Neuronal stem cell (in vitro differentiated cells): ENCODE measurements at regions not wholly inside any gene's neighbourhood (a gene's known extent, or its start where the extent isn't known, plus 50 kb on each side); places are given as distances from the start of the nearest gene placed in this dataset.

Source experiments
- DNase-seq: peaks from one replicate; pipeline ENCODE4 v3.0.0-alpha.2; 2013; ENCODE audit warnings: low spot score
- H2AFZ ChIP-seq: one replicate; pipeline ENCODE4 v1.6.1; 2013; ENCODE audit warnings: mild to moderate bottlenecking, low read length, inconsistent platforms
- H2AK5ac ChIP-seq: 2 replicates; pipeline ENCODE4 v1.6.1; 2013; ENCODE audit warnings: low read depth, mild to moderate bottlenecking, inconsistent platforms, low read length, moderate library complexity, mixed read lengths
- H2BK120ac ChIP-seq: 2 replicates; pipeline ENCODE4 v1.6.1; 2013; ENCODE audit warnings: low read depth, mild to moderate bottlenecking, inconsistent platforms, low read length, moderate library complexity, mixed read lengths
- H2BK12ac ChIP-seq: one replicate; pipeline ENCODE4 v1.6.1; 2013; ENCODE audit warnings: low read length, inconsistent platforms
- H2BK15ac ChIP-seq: 2 replicates; pipeline ENCODE4 v1.6.1; 2013; ENCODE audit warnings: mild to moderate bottlenecking, low read length, inconsistent platforms, mixed read lengths
- H2BK5ac ChIP-seq: one replicate; pipeline ENCODE4 v1.6.1; 2013; ENCODE audit warnings: inconsistent platforms, mild to moderate bottlenecking, low read length, moderate library complexity
- H3K14ac ChIP-seq: one replicate; pipeline ENCODE4 v1.6.1; 2013; ENCODE audit warnings: low read length, inconsistent platforms
- H3K18ac ChIP-seq: 2 replicates; pipeline ENCODE4 v1.6.1; 2013; ENCODE audit warnings: low read length, inconsistent platforms
- H3K23ac ChIP-seq: 2 replicates; pipeline ENCODE4 v1.6.1; 2013; ENCODE audit warnings: low read depth, mild to moderate bottlenecking, mixed read lengths, low read length, inconsistent platforms; ENCODE audit not compliant: poor library complexity
- H3K27ac ChIP-seq: replicated peaks from 3 replicates; pipeline ENCODE4 v1.5.1; 2013; ENCODE audit warnings: low read length, inconsistent platforms
- H3K27me3 ChIP-seq, 3 experiments: 2 replicates each; pipeline ENCODE4 v1.6.1; 2013; ENCODE audit warnings: low read length in 3 of 3, mild to moderate bottlenecking in 2 of 3, inconsistent platforms in 1 of 3, low read depth in 1 of 3, mixed read lengths in 1 of 3, moderate library complexity in 1 of 3; ENCODE audit not compliant: control insufficient read depth in 3 of 3, insufficient read depth in 3 of 3
- H3K36me3 ChIP-seq, 2 donors: replicated peaks in 1 of 2; 2 replicates each; pipeline ENCODE4 v1.6.1; 2013; ENCODE audit warnings: low read length in 2 of 2; ENCODE audit not compliant: control insufficient read depth in 2 of 2, insufficient read depth in 2 of 2
- H3K4ac ChIP-seq: 2 replicates; pipeline ENCODE4 v1.6.1; 2013; ENCODE audit warnings: inconsistent platforms, mild to moderate bottlenecking, low read length, moderate library complexity
- H3K4me1 ChIP-seq, 2 donors: 1 replicate in 1 of 2; 2 replicates in 1 of 2; pipeline ENCODE4 v1.6.1; 2013; ENCODE audit warnings: low read length in 2 of 2, low read depth in 1 of 2; ENCODE audit not compliant: control insufficient read depth in 2 of 2, insufficient read depth in 1 of 2
- H3K4me2 ChIP-seq: one replicate; pipeline ENCODE4 v1.6.1; 2013; ENCODE audit warnings: mild to moderate bottlenecking, low read length, inconsistent platforms; ENCODE audit not compliant: insufficient read depth, poor library complexity, severe bottlenecking
- H3K4me3 ChIP-seq, 2 donors: 2 replicates each; pipeline ENCODE4 v1.5.1; 2013; ENCODE audit warnings: low read length in 2 of 2, mild to moderate bottlenecking in 2 of 2, inconsistent platforms in 1 of 2, moderate library complexity in 1 of 2
- H3K79me1 ChIP-seq: one replicate; pipeline ENCODE4 v1.6.1; 2013; ENCODE audit warnings: low read depth, mild to moderate bottlenecking, inconsistent platforms, low read length, moderate library complexity
- H3K9ac ChIP-seq: one replicate; pipeline ENCODE4 v1.6.1; 2013; ENCODE audit warnings: mild to moderate bottlenecking, low read depth, low read length, inconsistent platforms; ENCODE audit not compliant: poor library complexity
- H3K9me3 ChIP-seq, 2 donors: replicated peaks in 1 of 2; 2 replicates each; pipeline versions ENCODE3 to v1.6.1; 2013; ENCODE audit warnings: low read length in 2 of 2, mild to moderate bottlenecking in 2 of 2, inconsistent platforms in 1 of 2, low read depth in 1 of 2, mixed read lengths in 1 of 2, moderate library complexity in 1 of 2; ENCODE audit not compliant: control insufficient read depth in 2 of 2, insufficient read depth in 1 of 2
- H4K8ac ChIP-seq: one replicate; pipeline ENCODE4 v1.6.1; 2013; ENCODE audit warnings: low read depth, mild to moderate bottlenecking, inconsistent platforms, low read length, moderate library complexity
- H4K91ac ChIP-seq: one replicate; pipeline ENCODE4 v1.6.1; 2013; ENCODE audit warnings: low read length, low read depth, mild to moderate bottlenecking, inconsistent platforms; ENCODE audit not compliant: poor library complexity
- WGBS, 2 donors: extraction: QIAGEN DNeasy Blood & Tissue Kit; methylation state at CpG; one replicate each; pipeline ENCODE4 v1.1.7; 2013; ENCODE audit warnings: missing lambda C conversion rate in 2 of 2, mixed read lengths in 1 of 2; ENCODE audit not compliant: insufficient read length in 2 of 2, insufficient replicate concordance in 1 of 2; ENCODE audit errors: extremely low coverage in 2 of 2; 5-methylcytosine and 5-hydroxymethylcytosine counted together

DNA sequence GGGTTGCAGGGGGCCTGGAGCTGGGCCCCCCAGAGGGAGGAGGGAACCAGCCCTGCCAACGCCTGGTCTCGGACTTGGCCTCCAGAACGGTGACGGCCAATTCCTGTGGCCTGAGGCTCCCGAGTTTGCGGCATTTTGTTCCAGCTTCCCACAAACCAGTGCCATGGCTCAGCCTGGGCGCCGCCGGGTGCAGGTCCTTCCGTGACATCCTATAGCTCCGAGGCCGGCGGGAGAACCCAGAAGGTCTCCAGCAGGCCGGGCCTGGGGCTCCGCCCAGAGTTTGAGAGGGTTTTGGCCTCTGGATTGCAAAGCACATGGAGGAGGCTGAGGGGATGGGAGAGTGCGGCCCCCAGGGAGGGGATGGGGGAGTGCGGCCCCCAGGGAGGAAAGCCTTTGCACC, 92.6 kb downstream of the UNCX start:
- peaks cover 0 to 42% (median 0%) of the 10 kb centered on the region in 3 experiments for H3K27me3 ChIP-seq
- no CpG with 5 or more reads among the region's 17 CpGs for WGBS, 2 donors

DNA sequence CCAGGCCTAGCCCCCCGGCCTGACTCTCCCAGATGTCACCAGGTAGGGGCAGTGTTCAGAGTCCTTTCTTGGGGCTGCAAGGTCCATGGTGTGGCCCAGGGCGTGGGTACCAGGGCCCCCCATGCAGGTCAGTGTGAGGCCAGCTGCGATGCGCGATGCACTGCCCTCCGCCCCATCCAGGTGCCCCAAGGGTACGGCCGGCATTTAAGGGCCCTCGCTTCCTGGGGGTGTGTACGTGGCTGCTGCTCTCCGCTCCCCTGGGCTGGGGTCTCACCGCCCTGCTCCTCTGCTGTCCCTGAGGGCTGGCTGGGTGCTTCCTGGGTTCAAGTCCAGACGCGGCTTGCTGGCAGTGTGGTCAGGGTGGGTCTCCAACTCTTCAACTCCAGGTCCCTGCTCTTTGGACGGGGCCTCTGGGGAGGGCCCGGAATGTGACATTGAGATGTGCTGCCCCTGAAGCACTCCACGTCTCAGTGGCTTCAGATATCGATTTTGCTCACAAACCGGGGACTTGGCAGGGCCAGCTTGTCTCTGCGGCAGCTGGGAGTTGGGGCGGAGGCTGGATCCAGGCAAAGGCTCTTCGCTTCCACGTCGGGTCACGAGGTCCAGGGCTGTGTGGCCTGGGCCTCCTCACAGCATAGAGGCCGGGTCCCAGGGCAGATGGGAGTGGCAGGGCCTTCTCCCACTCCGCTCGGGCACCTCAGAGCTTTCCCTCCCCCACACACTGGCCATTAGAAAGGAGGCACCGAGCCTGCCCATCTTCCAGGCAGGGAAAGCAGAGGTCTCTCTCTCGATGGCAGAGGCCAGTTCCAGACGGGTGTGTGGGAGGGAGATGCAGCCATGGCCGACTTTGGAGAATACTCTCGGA, 93.2 kb downstream of the UNCX start:
- peak overlapping the region; percentile 87 for H3K18ac ChIP-seq
- no peak overlapping the region for H3K27ac ChIP-seq
- H2BK120ac ChIP-seq = peak overlapping the region; percentile 3
- peak overlapping the region; percentile 73 for H3K23ac ChIP-seq
- peaks cover 0 to 1% of the 10 kb centered on the region in 2 donors for H3K9me3 ChIP-seq
- H2AFZ ChIP-seq = no peak overlapping the region
- H3K36me3 ChIP-seq = no peaks in the 10 kb centered on the region
- no peaks in the 10 kb centered on the region for H3K79me1 ChIP-seq
- H3K27me3 ChIP-seq = peaks cover 0 to 47% (median 0%) of the 10 kb centered on the region in 3 experiments
- peak overlapping the region; percentile 98 for H2AK5ac ChIP-seq
- H3K9ac ChIP-seq = no peak overlapping the region
- no peak overlapping the region for H3K4ac ChIP-seq
- peak overlapping the region; percentile 87 for H2BK15ac ChIP-seq
- no peak overlapping the region for H4K91ac ChIP-seq
- H4K8ac ChIP-seq = no peak overlapping the region
- H2BK5ac ChIP-seq = peak overlapping the region; percentile 68
- no peak overlapping the region for H3K4me3 ChIP-seq
- DNase-seq = no peak
- no peak overlapping the region for H3K4me2 ChIP-seq
- H2BK12ac ChIP-seq = peak overlapping the region; percentile 73
- H3K4me1 ChIP-seq = peaks cover 3 to 6% of the 10 kb centered on the region in 2 donors
- H3K14ac ChIP-seq = no peak overlapping the region
- no CpG with 5 or more reads among the region's 33 CpGs for WGBS, 2 donors

More for the DNA sequence above, 92.6 kb downstream of the UNCX start:
- no peak overlapping the region for H3K27ac ChIP-seq
- peak overlapping the region; percentile 73 for H3K23ac ChIP-seq
- peak overlapping the region; percentile 68 for H2BK5ac ChIP-seq
- H2BK15ac ChIP-seq = peak overlapping the region; percentile 87
- H2AFZ ChIP-seq = no peak overlapping the region
- H4K8ac ChIP-seq = no peak overlapping the region
- no peak overlapping the region for H2BK120ac ChIP-seq
- H3K4me3 ChIP-seq = no peak overlapping the region
- no peak overlapping the region for H3K4ac ChIP-seq
- H4K91ac ChIP-seq = no peak overlapping the region
- H3K9me3 ChIP-seq = peaks cover 0 to 1% of the 10 kb centered on the region in 2 donors
- no peak for DNase-seq
- no peak overlapping the region for H3K9ac ChIP-seq
- H3K14ac ChIP-seq = no peak overlapping the region
- peak overlapping the region; percentile 87 for H3K18ac ChIP-seq
- H3K4me2 ChIP-seq = no peak overlapping the region
- no peaks in the 10 kb centered on the region for H3K36me3 ChIP-seq
- H3K79me1 ChIP-seq = no peaks in the 10 kb centered on the region
- H3K4me1 ChIP-seq = peaks cover 3 to 9% of the 10 kb centered on the region in 2 donors
- H2AK5ac ChIP-seq = peak overlapping the region; percentile 98
- peak overlapping the region; percentile 84 for H2BK12ac ChIP-seq

DNA sequence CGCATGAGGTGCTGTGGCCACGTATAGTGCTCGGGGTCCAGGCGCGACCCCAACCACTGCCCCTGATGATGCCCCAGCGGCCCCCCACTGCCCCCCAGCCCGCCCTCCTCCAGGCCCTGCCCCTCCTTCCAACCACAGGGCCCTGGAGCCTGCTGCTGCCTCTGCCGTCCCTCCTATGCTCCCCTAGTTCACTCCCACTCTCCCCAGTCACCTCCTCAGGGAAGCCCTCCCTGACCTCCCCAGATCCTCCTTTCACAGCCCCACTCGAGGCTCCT, 93.8 kb downstream of the UNCX start:
- Histone ChIP-seq H3K9ac (no peak overlapping the region), H3K4me1 (peaks cover 2 to 3% of the 10 kb centered on the region in 2 donors), H3K27ac (no peak overlapping the region), H4K8ac (no peak overlapping the region), H2BK15ac (peak overlapping the region; percentile 87), H3K14ac (no peak overlapping the region), H3K4ac (no peak overlapping the region), H3K4me3 (no peak overlapping the region), H3K36me3 (no peaks in the 10 kb centered on the region), H2BK120ac (peak overlapping the region; percentile 3), H4K91ac (no peak overlapping the region), H3K79me1 (no peaks in the 10 kb centered on the region), H3K27me3 (peaks cover 0 to 50% (median 0%) of the 10 kb centered on the region in 3 experiments), H2AK5ac (no peak overlapping the region), H2AFZ (no peak overlapping the region), H3K4me2 (no peak overlapping the region), H2BK12ac (peak overlapping the region; percentile 1), H3K9me3 (peaks cover 0 to 1% of the 10 kb centered on the region in 2 donors), H3K23ac (no peak overlapping the region), H3K18ac (no peak overlapping the region), H2BK5ac (peak overlapping the region; percentile 68)
- DNase-seq = no peak
- no CpG with 5 or more reads among the region's 9 CpGs for WGBS, 2 donors

DNA sequence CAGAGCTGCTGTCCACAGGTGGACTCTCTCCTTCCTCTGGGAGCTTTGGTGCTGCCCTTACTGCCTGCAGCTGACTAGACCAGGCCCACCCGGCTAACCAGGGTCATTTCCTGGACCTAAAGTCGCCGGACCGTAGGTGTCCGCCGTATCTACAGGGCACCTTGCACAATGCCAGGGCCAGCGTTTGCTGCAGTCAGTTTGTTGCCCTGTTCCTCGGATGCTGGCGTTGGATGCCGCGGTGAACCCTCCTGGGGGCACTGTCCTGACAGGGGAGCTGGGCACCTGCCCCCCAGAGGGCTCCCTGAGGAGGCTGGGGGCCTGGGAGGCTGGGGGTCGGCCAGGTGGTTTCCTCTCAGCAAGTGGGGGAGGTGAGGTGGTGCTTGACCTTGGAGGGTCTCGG, 96.6 kb downstream of the UNCX start:
- H3K36me3 ChIP-seq = no peaks in the 10 kb centered on the region
- no peak overlapping the region for H2BK12ac ChIP-seq
- H3K27ac ChIP-seq = no peak overlapping the region
- H3K14ac ChIP-seq = no peak overlapping the region
- WGBS, 2 donors = no CpG with 5 or more reads among the region's 13 CpGs
- H3K79me1 ChIP-seq = no peaks in the 10 kb centered on the region
- DNase-seq = no peak
- H3K4ac ChIP-seq = peak overlapping the region; percentile 76
- peaks cover 0 to 29% (median 0%) of the 10 kb centered on the region in 3 experiments for H3K27me3 ChIP-seq
- H4K91ac ChIP-seq = no peak overlapping the region
- peak overlapping the region; percentile 85 for H3K18ac ChIP-seq
- H4K8ac ChIP-seq = peak overlapping the region; percentile 23
- H3K4me2 ChIP-seq = no peak overlapping the region
- peak overlapping the region; percentile 94 for H2BK15ac ChIP-seq
- peak overlapping the region; percentile 2 for H3K23ac ChIP-seq
- peaks cover 0 to 1% of the 10 kb centered on the region in 2 donors for H3K9me3 ChIP-seq
- H2AK5ac ChIP-seq = peak overlapping the region; percentile 94
- H3K4me3 ChIP-seq = peak overlapping the region in 1 of 2 donors; percentile 3
- H2BK120ac ChIP-seq = no peak overlapping the region
- H3K4me1 ChIP-seq = no peaks in the 10 kb centered on the region
- H2AFZ ChIP-seq = no peak overlapping the region
- peak overlapping the region; percentile 71 for H2BK5ac ChIP-seq
- H3K9ac ChIP-seq = no peak overlapping the region
